ENCODE measurements at regions not wholly inside any gene's neighbourhood (a gene's known extent, or its start where the extent isn't known, plus 50 kb on each side); places are given as distances from the start of the nearest gene placed in this dataset.

DNA sequence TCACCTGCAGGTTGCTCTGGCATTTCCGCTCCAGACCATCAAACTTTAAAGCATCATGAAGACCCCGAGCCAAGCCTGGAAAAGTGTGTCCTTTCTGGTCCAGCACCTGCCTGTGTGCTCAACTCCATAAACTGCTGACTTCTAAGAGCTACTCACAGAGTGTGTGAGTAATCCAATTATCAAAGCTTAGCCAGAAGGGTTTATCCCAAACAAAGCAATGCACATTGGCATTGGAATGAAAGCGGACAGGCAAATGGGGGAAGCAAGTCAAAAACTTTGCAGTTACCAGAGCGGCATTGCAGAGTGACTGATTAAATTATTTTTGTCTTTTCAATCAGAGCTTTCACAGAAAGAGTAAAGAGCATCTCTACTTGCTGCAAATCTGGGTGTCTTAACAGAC is 1262.4 kb upstream of the SEL1L start:
- TF ChIP-seq, protein P1, sequence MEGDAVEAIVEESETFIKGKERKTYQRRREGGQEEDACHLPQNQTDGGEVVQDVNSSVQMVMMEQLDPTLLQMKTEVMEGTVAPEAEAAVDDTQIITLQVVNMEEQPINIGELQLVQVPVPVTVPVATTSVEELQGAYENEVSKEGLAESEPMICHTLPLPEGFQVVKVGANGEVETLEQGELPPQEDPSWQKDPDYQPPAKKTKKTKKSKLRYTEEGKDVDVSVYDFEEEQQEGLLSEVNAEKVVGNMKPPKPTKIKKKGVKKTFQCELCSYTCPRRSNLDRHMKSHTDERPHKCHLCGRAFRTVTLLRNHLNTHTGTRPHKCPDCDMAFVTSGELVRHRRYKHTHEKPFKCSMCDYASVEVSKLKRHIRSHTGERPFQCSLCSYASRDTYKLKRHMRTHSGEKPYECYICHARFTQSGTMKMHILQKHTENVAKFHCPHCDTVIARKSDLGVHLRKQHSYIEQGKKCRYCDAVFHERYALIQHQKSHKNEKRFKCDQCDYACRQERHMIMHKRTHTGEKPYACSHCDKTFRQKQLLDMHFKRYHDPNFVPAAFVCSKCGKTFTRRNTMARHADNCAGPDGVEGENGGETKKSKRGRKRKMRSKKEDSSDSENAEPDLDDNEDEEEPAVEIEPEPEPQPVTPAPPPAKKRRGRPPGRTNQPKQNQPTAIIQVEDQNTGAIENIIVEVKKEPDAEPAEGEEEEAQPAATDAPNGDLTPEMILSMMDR (IDR thresholded peaks at IDR 0.05) = no peak
- no peak for TF ChIP-seq POLR2A (IDR thresholded peaks at IDR 0.05)
